Nephron progenitor cell (in vitro differentiated cells): ENCODE measurements at regions not wholly inside any gene's neighbourhood (a gene's known extent, or its start where the extent isn't known, plus 50 kb on each side); places are given as distances from the start of the nearest gene placed in this dataset.
"Not testable (repeated sequence)": the region's sequence is repeated elsewhere in the genome, so short reads cannot be mapped to it uniquely, and the experiment has no call there.

Experiments used
- DNase-seq: peaks from one replicate; pipeline ENCODE4 v3.0.0; 2021
- H3K27ac Mint-ChIP-seq: 2 replicates; pipeline ENCODE4 v1.8.0; 2021; ENCODE audit warnings: mild to moderate bottlenecking, moderate library complexity, mixed read lengths
- H3K27me3 Mint-ChIP-seq: 2 replicates; pipeline ENCODE4 v1.8.0; 2021; ENCODE audit warnings: mild to moderate bottlenecking, low read depth, mixed read lengths; ENCODE audit not compliant: poor library complexity
- H3K36me3 Mint-ChIP-seq: 2 replicates; pipeline ENCODE4 v1.8.0; 2021; ENCODE audit warnings: low read depth, mixed read lengths
- H3K4me1 Mint-ChIP-seq: 2 replicates; pipeline ENCODE4 v1.8.0; 2021; ENCODE audit warnings: mixed read lengths
- H3K4me3 Mint-ChIP-seq: 2 replicates; pipeline ENCODE4 v1.8.0; 2021; ENCODE audit warnings: mild to moderate bottlenecking, moderate library complexity, mixed read lengths
- H3K9me3 Mint-ChIP-seq: 2 replicates; pipeline ENCODE4 v1.8.0; 2021; ENCODE audit warnings: mild to moderate bottlenecking, moderate library complexity, mixed read lengths
- CTCF ChIP-seq: fragments of 200-600 bp; sonication (generic); IDR thresholded peaks from 2 replicates; pipeline ENCODE4 v1.5.0; 2021; ENCODE audit warnings: antibody characterized with exemption

GRCh38 chr17:63286254-63286653, 159.9 kb downstream of the CYB561 start:
- Mint-ChIP-seq H3K4me3 (no peak overlapping the region), H3K9me3 (peaks cover 54% of the 10 kb centered on the region), H3K36me3 (peaks cover 67% of the 10 kb centered on the region), H3K4me1 (no peaks in the 10 kb centered on the region), H3K27ac (no peak overlapping the region), H3K27me3 (peaks cover 10% of the 10 kb centered on the region)
- no peak for DNase-seq
- TF ChIP-seq CTCF = no peak

GRCh38 chr17:63287006-63287405, 159.1 kb downstream of the CYB561 start:
- H3K4me1 Mint-ChIP-seq, DNase-seq, H3K27me3 Mint-ChIP-seq, H3K27ac Mint-ChIP-seq, H3K4me3 Mint-ChIP-seq: not testable (repeated sequence)
- peaks cover 61% of the 10 kb centered on the region for H3K36me3 Mint-ChIP-seq
- peaks cover 54% of the 10 kb centered on the region for H3K9me3 Mint-ChIP-seq

DNA sequence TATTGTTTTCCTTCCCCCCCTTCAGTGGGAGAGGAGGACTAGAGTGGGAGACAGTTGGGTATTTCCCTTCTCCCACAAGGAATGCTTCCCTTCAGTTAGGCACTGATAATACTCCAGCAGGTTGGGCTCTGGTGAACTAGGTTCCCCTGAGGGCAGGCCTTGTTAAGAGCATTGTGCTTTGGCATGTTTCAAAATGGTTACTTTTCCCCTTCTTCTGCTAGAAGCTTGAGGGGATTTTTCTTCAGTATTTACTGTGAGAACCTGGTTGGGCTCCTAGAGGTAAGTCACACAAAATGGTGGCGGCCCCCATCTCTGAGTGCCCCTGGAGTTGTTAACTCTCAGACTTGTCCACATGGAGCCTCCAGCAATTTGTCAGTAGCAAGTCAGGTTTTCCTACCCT, 156.2 kb downstream of the CYB561 start:
- Mint-ChIP-seq H3K4me1 (no peaks in the 10 kb centered on the region), H3K27ac (no peak overlapping the region), H3K36me3 (peaks cover 36% of the 10 kb centered on the region), H3K9me3 (peaks cover 36% of the 10 kb centered on the region), H3K27me3 (peaks cover 10% of the 10 kb centered on the region), H3K4me3 (no peak overlapping the region)
- no peak for TF ChIP-seq CTCF
- DNase-seq = no peak

GRCh38 chr17:63290351-63290750, 155.8 kb downstream of the CYB561 start:
- peak overlapping the region; percentile 89 for H3K27ac Mint-ChIP-seq
- no peak for DNase-seq
- peaks cover 32% of the 10 kb centered on the region for H3K9me3 Mint-ChIP-seq
- H3K36me3 Mint-ChIP-seq = peaks cover 32% of the 10 kb centered on the region
- no peaks in the 10 kb centered on the region for H3K4me1 Mint-ChIP-seq
- H3K4me3 Mint-ChIP-seq = no peak overlapping the region
- no peak for TF ChIP-seq CTCF
- peaks cover 10% of the 10 kb centered on the region for H3K27me3 Mint-ChIP-seq

DNA sequence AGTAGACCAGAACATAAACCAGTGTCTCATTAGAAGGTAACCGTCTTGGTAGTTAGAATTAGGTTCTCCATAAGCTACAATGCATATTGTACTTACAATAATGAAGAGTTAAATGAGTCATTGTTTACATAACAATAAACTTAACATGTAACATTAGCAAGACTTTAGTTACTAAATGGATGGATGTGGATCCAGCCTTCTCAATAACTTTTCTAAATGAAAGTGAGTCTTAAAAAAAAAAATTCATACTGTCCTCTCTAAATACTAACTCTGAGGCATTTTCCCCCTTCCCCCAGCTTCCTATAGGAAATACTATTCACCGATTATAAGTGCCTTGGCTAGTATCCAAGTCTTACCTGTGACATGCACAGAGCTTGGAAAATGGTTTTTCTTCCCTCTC, 155.3 kb downstream of the CYB561 start:
- Mint-ChIP-seq H3K27ac (no peak overlapping the region), H3K36me3 (peaks cover 27% of the 10 kb centered on the region), H3K27me3 (peaks cover 10% of the 10 kb centered on the region), H3K4me1 (no peaks in the 10 kb centered on the region), H3K4me3 (no peak overlapping the region), H3K9me3 (peaks cover 28% of the 10 kb centered on the region)
- TF ChIP-seq CTCF = no peak
- DNase-seq = no peak

DNA sequence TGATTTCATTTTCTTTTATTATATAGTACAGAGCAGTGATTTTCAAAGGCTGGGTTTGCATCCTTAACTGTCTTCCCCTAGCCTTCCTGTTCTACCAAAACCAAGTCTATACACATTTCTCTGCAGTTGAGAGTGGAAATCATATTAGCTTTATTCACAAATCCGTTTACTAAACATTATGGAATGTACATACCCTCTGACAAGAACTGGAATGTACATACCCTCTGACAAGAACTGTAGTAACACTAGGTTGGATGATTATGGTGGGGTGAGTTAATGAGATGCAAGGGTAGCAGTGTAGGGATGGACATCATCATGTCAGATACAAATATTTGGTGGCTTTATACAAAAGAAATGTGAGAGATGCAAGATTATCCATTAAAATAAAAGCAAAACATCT, 154.8 kb downstream of the CYB561 start:
- H3K4me1 Mint-ChIP-seq = no peaks in the 10 kb centered on the region
- peaks cover 10% of the 10 kb centered on the region for H3K27me3 Mint-ChIP-seq
- H3K27ac Mint-ChIP-seq = no peak overlapping the region
- peaks cover 28% of the 10 kb centered on the region for H3K9me3 Mint-ChIP-seq
- TF ChIP-seq CTCF = no peak
- no peak for DNase-seq
- no peak overlapping the region for H3K4me3 Mint-ChIP-seq
- H3K36me3 Mint-ChIP-seq = peaks cover 30% of the 10 kb centered on the region
